HCT116 (cell line): ENCODE measurements at regions not wholly inside any gene's neighbourhood (a gene's known extent, or its start where the extent isn't known, plus 50 kb on each side); places are given as distances from the start of the nearest gene placed in this dataset.

ENCODE experiments used
- ELF1 ChIP-seq: IDR thresholded peaks from 2 replicates; pipeline ENCODE4 v1.6.1; 2012; ENCODE audit warnings: low read depth, borderline replicate concordance
- EZH2 ChIP-seq: fragments of 200-600 bp; sonication (generic); IDR thresholded peaks from 2 replicates; pipeline ENCODE4 v1.6.1; 2017; ENCODE audit warnings: antibody characterized with exemption, mixed run types
- JUND ChIP-seq: IDR thresholded peaks from 2 replicates; pipeline ENCODE4 v1.6.1; 2012
- POLR2A ChIP-seq: IDR thresholded peaks from 2 replicates; pipeline ENCODE4 v1.7.0; 2011; ENCODE audit warnings: borderline replicate concordance; ENCODE audit not compliant: insufficient read depth, insufficient read length; ENCODE audit errors: extremely low read depth
- RAD21 ChIP-seq: IDR thresholded peaks from 2 replicates; pipeline ENCODE4 v1.6.1; 2012; ENCODE audit warnings: low read depth, mild to moderate bottlenecking
- SIN3A ChIP-seq: IDR thresholded peaks from 2 replicates; pipeline ENCODE4 v1.6.1; 2012; ENCODE audit warnings: low read depth
- SP1 ChIP-seq: IDR thresholded peaks from 2 replicates; pipeline ENCODE4 v1.6.1; 2012; ENCODE audit warnings: low read depth
- YY1 ChIP-seq: IDR thresholded peaks from 2 replicates; pipeline ENCODE4 v1.6.1; 2011; ENCODE audit warnings: low read length, low read depth, moderate library complexity, mild to moderate bottlenecking; ENCODE audit not compliant: insufficient replicate concordance; ENCODE audit errors: extremely low read depth
- ZFX ChIP-seq: fragments of 450-650 bp; IDR thresholded peaks from 2 replicates; pipeline ENCODE4 v1.6.1; 2017
- ZNF274 ChIP-seq: fragments of 200-500 bp; sonication (Bioruptor generic); IDR thresholded peaks from 2 replicates; pipeline ENCODE4 v1.6.1; 2014; ENCODE audit warnings: mild to moderate bottlenecking, low read depth, low read length, inconsistent platforms
- TF ChIP-seq, protein P1 (sequence below): IDR thresholded peaks from 2 replicates; pipeline ENCODE4 v1.6.1; 2012
- TF ChIP-seq, protein P2 (sequence below), 3 experiments: fragments of 200-600 bp in 1 of 3; sonication (generic) in 1 of 3; IDR thresholded peaks in 2 of 3; conservative IDR thresholded peaks in 1 of 3; 2 replicates each; pipeline ENCODE4 v1.5.1; 2012 to 2017; ENCODE audit warnings: low read depth in 2 of 3, low read length in 2 of 3, antibody characterized with exemption in 1 of 3, borderline replicate concordance in 1 of 3, control low read depth in 1 of 3, mild to moderate bottlenecking in 1 of 3, mixed read lengths in 1 of 3, mixed run types in 1 of 3, moderate library complexity in 1 of 3; ENCODE audit not compliant: insufficient read depth in 1 of 3
- TF ChIP-seq, protein P3 (sequence below): IDR thresholded peaks from 2 replicates; pipeline ENCODE4 v1.6.1; 2012
- TF ChIP-seq, protein P4 (sequence below): IDR thresholded peaks from 2 replicates; pipeline ENCODE4 v1.6.1; 2012; ENCODE audit warnings: low read depth

DNA sequence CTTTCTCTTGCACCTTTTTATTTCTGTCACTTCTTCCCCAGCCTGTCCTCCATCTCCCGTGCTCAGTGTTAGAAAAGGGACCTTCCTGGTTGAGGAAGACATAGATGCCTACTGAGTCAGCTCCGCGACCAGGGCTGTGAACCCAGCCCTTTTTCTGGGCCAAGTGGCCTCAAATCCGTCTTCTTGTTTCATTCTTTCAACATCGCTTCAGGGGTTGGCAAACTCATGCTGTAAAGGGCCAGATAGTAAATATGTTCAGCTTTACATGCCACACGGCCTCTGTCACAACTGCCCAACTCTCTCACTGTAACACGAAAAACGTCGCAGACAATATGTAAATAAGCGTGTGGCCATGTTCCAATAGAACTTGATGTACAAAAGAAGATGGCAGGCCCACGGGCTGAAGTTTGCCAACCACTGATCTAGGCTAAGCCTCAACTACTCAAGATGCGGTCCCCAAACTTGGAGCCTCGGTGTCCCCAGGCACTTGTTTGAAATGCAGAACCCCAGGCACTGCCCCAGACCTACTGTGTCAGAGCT, 338.4 kb downstream of the MN1 start:
- TF ChIP-seq ZNF274 (no peak), POLR2A (no peak), JUND (no peak), ZFX (no peak), RAD21 (no peak), EZH2 (no peak), YY1 (no peak), ELF1 (no peak), SP1 (no peak), SIN3A (no peak)
- TF ChIP-seq, protein P1, sequence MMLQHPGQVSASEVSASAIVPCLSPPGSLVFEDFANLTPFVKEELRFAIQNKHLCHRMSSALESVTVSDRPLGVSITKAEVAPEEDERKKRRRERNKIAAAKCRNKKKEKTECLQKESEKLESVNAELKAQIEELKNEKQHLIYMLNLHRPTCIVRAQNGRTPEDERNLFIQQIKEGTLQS: no peak
- TF ChIP-seq, protein P2, sequence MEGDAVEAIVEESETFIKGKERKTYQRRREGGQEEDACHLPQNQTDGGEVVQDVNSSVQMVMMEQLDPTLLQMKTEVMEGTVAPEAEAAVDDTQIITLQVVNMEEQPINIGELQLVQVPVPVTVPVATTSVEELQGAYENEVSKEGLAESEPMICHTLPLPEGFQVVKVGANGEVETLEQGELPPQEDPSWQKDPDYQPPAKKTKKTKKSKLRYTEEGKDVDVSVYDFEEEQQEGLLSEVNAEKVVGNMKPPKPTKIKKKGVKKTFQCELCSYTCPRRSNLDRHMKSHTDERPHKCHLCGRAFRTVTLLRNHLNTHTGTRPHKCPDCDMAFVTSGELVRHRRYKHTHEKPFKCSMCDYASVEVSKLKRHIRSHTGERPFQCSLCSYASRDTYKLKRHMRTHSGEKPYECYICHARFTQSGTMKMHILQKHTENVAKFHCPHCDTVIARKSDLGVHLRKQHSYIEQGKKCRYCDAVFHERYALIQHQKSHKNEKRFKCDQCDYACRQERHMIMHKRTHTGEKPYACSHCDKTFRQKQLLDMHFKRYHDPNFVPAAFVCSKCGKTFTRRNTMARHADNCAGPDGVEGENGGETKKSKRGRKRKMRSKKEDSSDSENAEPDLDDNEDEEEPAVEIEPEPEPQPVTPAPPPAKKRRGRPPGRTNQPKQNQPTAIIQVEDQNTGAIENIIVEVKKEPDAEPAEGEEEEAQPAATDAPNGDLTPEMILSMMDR (IDR thresholded peaks at IDR 0.05 in 2 of 3, conservative IDR thresholded peaks at IDR 0.05 in 1 of 3; ENCODE audit: borderline replicate concordance in 1 of 3, insufficient read depth in 1 of 3, low read depth in 2 of 3, low read length in 2 of 3): no peak
- TF ChIP-seq, protein P3, sequence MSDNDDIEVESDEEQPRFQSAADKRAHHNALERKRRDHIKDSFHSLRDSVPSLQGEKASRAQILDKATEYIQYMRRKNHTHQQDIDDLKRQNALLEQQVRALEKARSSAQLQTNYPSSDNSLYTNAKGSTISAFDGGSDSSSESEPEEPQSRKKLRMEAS: no peak
- TF ChIP-seq, protein P4, sequence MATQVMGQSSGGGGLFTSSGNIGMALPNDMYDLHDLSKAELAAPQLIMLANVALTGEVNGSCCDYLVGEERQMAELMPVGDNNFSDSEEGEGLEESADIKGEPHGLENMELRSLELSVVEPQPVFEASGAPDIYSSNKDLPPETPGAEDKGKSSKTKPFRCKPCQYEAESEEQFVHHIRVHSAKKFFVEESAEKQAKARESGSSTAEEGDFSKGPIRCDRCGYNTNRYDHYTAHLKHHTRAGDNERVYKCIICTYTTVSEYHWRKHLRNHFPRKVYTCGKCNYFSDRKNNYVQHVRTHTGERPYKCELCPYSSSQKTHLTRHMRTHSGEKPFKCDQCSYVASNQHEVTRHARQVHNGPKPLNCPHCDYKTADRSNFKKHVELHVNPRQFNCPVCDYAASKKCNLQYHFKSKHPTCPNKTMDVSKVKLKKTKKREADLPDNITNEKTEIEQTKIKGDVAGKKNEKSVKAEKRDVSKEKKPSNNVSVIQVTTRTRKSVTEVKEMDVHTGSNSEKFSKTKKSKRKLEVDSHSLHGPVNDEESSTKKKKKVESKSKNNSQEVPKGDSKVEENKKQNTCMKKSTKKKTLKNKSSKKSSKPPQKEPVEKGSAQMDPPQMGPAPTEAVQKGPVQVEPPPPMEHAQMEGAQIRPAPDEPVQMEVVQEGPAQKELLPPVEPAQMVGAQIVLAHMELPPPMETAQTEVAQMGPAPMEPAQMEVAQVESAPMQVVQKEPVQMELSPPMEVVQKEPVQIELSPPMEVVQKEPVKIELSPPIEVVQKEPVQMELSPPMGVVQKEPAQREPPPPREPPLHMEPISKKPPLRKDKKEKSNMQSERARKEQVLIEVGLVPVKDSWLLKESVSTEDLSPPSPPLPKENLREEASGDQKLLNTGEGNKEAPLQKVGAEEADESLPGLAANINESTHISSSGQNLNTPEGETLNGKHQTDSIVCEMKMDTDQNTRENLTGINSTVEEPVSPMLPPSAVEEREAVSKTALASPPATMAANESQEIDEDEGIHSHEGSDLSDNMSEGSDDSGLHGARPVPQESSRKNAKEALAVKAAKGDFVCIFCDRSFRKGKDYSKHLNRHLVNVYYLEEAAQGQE: no peak
